ENCODE measurements at regions not wholly inside any gene's neighbourhood (a gene's known extent, or its start where the extent isn't known, plus 50 kb on each side); places are given as distances from the start of the nearest gene placed in this dataset.

DNA sequence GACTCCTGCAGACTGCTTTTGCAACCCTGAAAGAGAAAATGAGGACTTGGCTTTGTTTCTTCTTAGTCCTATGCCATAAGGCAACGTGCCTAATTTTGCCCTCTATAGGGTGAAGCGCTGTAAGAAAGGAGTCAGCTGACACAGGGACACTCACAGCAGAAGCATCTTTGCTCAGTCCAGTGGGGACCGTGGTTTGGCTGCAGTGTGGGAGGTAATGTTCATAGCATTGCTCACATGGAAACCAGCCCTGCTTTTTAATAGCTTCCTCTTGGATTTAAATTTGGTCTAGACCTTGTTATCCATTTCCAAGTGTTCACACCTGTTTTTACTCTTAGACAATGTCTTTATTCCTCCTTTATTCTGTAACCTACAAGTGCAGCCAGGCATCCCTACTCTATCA, 1032.1 kb downstream of the NTRK3 start:
- TF ChIP-seq POLR2A (IDR thresholded peaks at IDR 0.05) = no peak
- TF ChIP-seq, protein P1, sequence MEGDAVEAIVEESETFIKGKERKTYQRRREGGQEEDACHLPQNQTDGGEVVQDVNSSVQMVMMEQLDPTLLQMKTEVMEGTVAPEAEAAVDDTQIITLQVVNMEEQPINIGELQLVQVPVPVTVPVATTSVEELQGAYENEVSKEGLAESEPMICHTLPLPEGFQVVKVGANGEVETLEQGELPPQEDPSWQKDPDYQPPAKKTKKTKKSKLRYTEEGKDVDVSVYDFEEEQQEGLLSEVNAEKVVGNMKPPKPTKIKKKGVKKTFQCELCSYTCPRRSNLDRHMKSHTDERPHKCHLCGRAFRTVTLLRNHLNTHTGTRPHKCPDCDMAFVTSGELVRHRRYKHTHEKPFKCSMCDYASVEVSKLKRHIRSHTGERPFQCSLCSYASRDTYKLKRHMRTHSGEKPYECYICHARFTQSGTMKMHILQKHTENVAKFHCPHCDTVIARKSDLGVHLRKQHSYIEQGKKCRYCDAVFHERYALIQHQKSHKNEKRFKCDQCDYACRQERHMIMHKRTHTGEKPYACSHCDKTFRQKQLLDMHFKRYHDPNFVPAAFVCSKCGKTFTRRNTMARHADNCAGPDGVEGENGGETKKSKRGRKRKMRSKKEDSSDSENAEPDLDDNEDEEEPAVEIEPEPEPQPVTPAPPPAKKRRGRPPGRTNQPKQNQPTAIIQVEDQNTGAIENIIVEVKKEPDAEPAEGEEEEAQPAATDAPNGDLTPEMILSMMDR (IDR thresholded peaks at IDR 0.05 in 4 of 5, conservative IDR thresholded peaks at IDR 0.05 in 1 of 5) = no peak
